Neural progenitor cell (in vitro differentiated cells): ENCODE measurements at regions not wholly inside any gene's neighbourhood (a gene's known extent, or its start where the extent isn't known, plus 50 kb on each side); places are given as distances from the start of the nearest gene placed in this dataset.
"Not testable (repeated sequence)": the region's sequence is repeated elsewhere in the genome, so short reads cannot be mapped to it uniquely, and the experiment has no call there.

Experiments
- DNase-seq: peaks from one replicate; pipeline ENCODE4 v3.0.0-alpha.2; 2016; ENCODE audit warnings: low spot score
- H2AFZ ChIP-seq: fragments of 200-600 bp; sonication (generic); replicated peaks from 2 replicates; pipeline ENCODE4 v1.6.1; 2016; ENCODE audit warnings: antibody characterized with exemption
- H3F3A ChIP-seq: fragments of 200-600 bp; sonication (generic); 2 replicates; pipeline ENCODE4 v1.6.1; 2016; ENCODE audit warnings: antibody characterized with exemption, low read depth
- H3K27ac ChIP-seq: fragments of 200-600 bp; sonication (generic); 2 replicates; pipeline ENCODE4 v1.5.1; 2016; ENCODE audit warnings: mild to moderate bottlenecking
- H3K27me3 ChIP-seq: fragments of 200-600 bp; sonication (generic); 2 replicates; pipeline ENCODE4 v1.6.1; 2016; ENCODE audit warnings: mild to moderate bottlenecking, moderate library complexity
- H3K36me3 ChIP-seq: fragments of 200-600 bp; sonication (generic); 2 replicates; pipeline ENCODE4 v1.5.1; 2016
- H3K4me1 ChIP-seq: fragments of 200-600 bp; sonication (generic); 2 replicates; pipeline ENCODE4 v1.6.1; 2016; ENCODE audit warnings: mixed run types
- H3K4me2 ChIP-seq: fragments of 200-600 bp; sonication (generic); 2 replicates; pipeline ENCODE4 v1.6.1; 2016
- H3K4me3 ChIP-seq: fragments of 200-600 bp; sonication (generic); 2 replicates; pipeline ENCODE4 v1.5.1; 2016
- H3K79me2 ChIP-seq: fragments of 200-600 bp; sonication (generic); 2 replicates; pipeline ENCODE4 v1.6.1; 2016; ENCODE audit warnings: low read depth
- H3K9ac ChIP-seq: fragments of 200-600 bp; sonication (generic); 2 replicates; pipeline ENCODE4 v1.6.1; 2016
- H3K9me3 ChIP-seq: fragments of 200-600 bp; sonication (generic); 2 replicates; pipeline ENCODE4 v1.5.1; 2016; ENCODE audit warnings: low read depth
- H4K20me1 ChIP-seq: fragments of 200-600 bp; sonication (generic); 2 replicates; pipeline ENCODE4 v1.6.1; 2016; ENCODE audit warnings: low read depth
- H3K27ac Mint-ChIP-seq: 3 replicates; pipeline ENCODE4 v1.8.0; 2021; ENCODE audit warnings: mixed read lengths
- H3K27me3 Mint-ChIP-seq: 2 replicates; pipeline ENCODE4 v1.8.0; 2022; ENCODE audit warnings: low read depth, mild to moderate bottlenecking, inconsistent platforms, moderate library complexity, mixed read lengths; ENCODE audit not compliant: insufficient read depth
- H3K36me3 Mint-ChIP-seq: 3 replicates; pipeline ENCODE4 v1.8.0; 2021; ENCODE audit warnings: mixed read lengths
- H3K4me1 Mint-ChIP-seq: 3 replicates; pipeline ENCODE4 v1.8.0; 2021; ENCODE audit warnings: mixed read lengths
- H3K4me3 Mint-ChIP-seq: 3 replicates; pipeline ENCODE4 v1.8.0; 2021; ENCODE audit warnings: mild to moderate bottlenecking, moderate library complexity, mixed read lengths
- H3K9me3 Mint-ChIP-seq: 3 replicates; pipeline ENCODE4 v1.8.0; 2020; ENCODE audit warnings: mixed read lengths
- CTCF ChIP-seq: fragments of 200-600 bp; sonication (generic); IDR thresholded peaks from 2 replicates; pipeline ENCODE4 v1.5.1; 2017; ENCODE audit warnings: antibody characterized with exemption, mild to moderate bottlenecking
- EZH2 ChIP-seq: fragments of 200-600 bp; sonication (generic); IDR thresholded peaks from 2 replicates; pipeline ENCODE4 v1.6.1; 2017; ENCODE audit warnings: antibody characterized with exemption, mild to moderate bottlenecking, moderate library complexity
- EZH2phosphoT487 ChIP-seq: fragments of 200-600 bp; sonication (generic); IDR thresholded peaks from 2 replicates; pipeline ENCODE4 v1.6.1; 2017; ENCODE audit warnings: antibody characterized with exemption

DNA sequence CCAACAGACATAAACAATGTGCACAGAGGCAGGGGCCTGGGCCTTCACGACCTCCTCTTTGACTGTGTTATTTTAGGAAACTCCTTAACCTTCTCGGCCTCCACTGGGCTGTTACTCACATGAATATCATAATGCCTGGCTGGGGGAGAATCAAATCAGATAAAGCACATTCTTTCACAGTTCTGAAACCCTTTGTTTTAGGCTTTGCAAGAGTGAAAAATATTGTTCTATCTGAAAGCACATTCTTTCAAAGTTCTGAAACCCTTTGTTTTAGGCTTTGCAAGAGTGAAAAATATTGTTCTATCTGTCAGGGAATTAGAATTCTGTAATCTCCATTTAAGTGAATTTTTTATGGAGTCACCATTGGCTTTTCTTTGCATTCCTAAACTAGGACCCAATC lies 50.7 kb upstream of the SYNDIG1 start:
- Histone ChIP-seq H3K4me2 (no peak overlapping the region), H3K36me3 (no peaks in the 10 kb centered on the region)
- DNase-seq, result no peak

DNA sequence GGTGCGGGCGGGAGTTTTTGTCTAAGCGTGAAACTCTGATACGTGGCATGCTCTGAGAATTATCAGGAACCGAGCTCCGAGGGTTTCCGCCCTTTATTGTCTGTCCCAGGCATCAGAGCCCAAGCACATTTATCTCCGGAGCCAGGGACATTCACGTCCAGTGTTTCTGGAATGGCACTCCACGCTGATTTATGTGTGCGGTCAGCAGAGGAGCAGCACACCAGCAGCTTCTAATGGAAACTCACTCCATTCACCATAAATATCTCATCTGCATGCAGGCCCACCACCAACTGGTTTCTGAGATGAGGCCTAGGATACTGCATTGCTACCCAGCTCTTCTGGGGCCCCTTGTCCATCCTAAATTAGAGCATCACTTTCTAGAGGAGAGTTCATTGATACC lies 51.9 kb upstream of the SYNDIG1 start:
- H3K27me3 ChIP-seq, result no peaks in the 10 kb centered on the region
- H3K9me3 ChIP-seq, result no peaks in the 10 kb centered on the region
- H4K20me1 ChIP-seq, result no peaks in the 10 kb centered on the region
- Mint-ChIP-seq H3K27ac (no peak overlapping the region), H3K36me3 (peaks cover 2% of the 10 kb centered on the region), H3K4me3 (no peak overlapping the region), H3K4me1 (no peaks in the 10 kb centered on the region), H3K9me3 (peaks cover 13% of the 10 kb centered on the region), H3K27me3 (peaks cover 9% of the 10 kb centered on the region)
- H3K79me2 ChIP-seq, result no peaks in the 10 kb centered on the region
- no peaks in the 10 kb centered on the region for H3K4me1 ChIP-seq
- H3F3A ChIP-seq, result no peaks in the 10 kb centered on the region
- no peak overlapping the region for H3K27ac ChIP-seq
- no peak overlapping the region for H3K4me2 ChIP-seq
- no peaks in the 10 kb centered on the region for H3K36me3 ChIP-seq
- no peak overlapping the region for H2AFZ ChIP-seq
- H3K4me3 ChIP-seq, result no peak overlapping the region
- no peak for DNase-seq
- no peak overlapping the region for H3K9ac ChIP-seq
- no peak for TF ChIP-seq EZH2phosphoT487
- TF ChIP-seq CTCF, result no peak
- TF ChIP-seq EZH2, result no peak

More for the DNA sequence above, 50.7 kb upstream of the SYNDIG1 start:
- H3K4me3 Mint-ChIP-seq, result no peak overlapping the region
- Histone ChIP-seq H4K20me1 (no peaks in the 10 kb centered on the region), H3K9ac (no peak overlapping the region), H2AFZ (no peak overlapping the region), H3F3A (no peaks in the 10 kb centered on the region), H3K4me1 (no peaks in the 10 kb centered on the region), H3K4me3 (no peak overlapping the region), H3K27me3 (no peaks in the 10 kb centered on the region), H3K27ac (no peak overlapping the region), H3K79me2 (no peaks in the 10 kb centered on the region), H3K9me3 (no peaks in the 10 kb centered on the region)
- H3K27me3 Mint-ChIP-seq, result peaks cover 10% of the 10 kb centered on the region
- peaks cover 7% of the 10 kb centered on the region for H3K4me1 Mint-ChIP-seq
- peaks cover 11% of the 10 kb centered on the region for H3K9me3 Mint-ChIP-seq
- TF ChIP-seq EZH2 (no peak), CTCF (no peak), EZH2phosphoT487 (no peak)
- no peak overlapping the region for H3K27ac Mint-ChIP-seq
- H3K36me3 Mint-ChIP-seq, result peaks cover 2% of the 10 kb centered on the region

DNA sequence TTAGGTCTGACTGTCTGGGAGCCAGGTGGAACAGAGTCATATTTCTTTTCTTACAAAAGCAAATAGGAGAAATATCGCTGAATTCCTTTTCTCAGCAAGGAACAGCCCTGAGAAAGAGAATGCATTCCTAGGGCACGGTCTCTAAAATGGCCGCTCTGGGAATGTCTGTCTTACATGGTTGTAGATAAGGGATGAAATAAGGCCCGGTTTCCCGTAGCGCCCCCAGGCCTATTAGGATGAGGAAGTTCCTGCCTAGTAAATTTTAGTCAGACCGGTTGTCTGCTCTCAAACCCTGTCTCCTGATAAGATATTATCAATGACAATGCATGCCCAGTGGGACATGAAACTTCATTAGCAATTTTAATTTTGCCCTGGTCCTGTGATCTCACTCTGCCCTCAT lies 54.0 kb upstream of the SYNDIG1 start:
- not testable (repeated sequence) for H3K36me3 Mint-ChIP-seq, H3K27ac ChIP-seq, H3K27me3 Mint-ChIP-seq, H3K27me3 ChIP-seq, H3K4me2 ChIP-seq, H3K4me1 Mint-ChIP-seq, H3K4me3 ChIP-seq, H3K9ac ChIP-seq, H2AFZ ChIP-seq, H4K20me1 ChIP-seq, H3K4me1 ChIP-seq, H3K79me2 ChIP-seq, H3K36me3 ChIP-seq, H3K9me3 ChIP-seq, DNase-seq, H3K4me3 Mint-ChIP-seq, H3F3A ChIP-seq, H3K27ac Mint-ChIP-seq
- H3K9me3 Mint-ChIP-seq, result peaks cover 13% of the 10 kb centered on the region

DNA sequence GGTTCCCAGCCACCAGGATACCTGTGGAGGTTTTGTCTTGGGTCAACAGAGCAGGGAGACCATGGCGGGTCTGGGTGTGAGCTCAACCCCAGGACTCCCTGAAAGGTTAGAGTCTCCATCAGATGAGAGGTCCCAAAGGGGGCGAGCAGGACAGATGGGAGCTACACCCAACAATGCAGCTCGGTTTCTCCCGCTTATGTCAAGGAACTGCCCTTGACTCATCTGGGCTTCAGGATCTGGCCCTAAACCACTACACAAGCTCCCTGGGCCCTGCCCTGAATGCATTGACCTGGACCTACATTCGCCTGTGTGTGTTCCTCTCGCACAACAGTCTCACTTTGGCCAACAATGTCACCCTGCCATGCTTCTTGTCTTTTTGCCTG lies 57.6 kb upstream of the SYNDIG1 start:
- Mint-ChIP-seq H3K4me1 (no peaks in the 10 kb centered on the region), H3K9me3 (peaks cover 10% of the 10 kb centered on the region), H3K27me3 (peaks cover 8% of the 10 kb centered on the region), H3K4me3 (no peak overlapping the region), H3K36me3 (peaks cover 2% of the 10 kb centered on the region), H3K27ac (no peak overlapping the region)
- no peaks in the 10 kb centered on the region for H3F3A ChIP-seq
- H3K4me3 ChIP-seq, result no peak overlapping the region
- no peaks in the 10 kb centered on the region for H3K79me2 ChIP-seq
- no peaks in the 10 kb centered on the region for H3K36me3 ChIP-seq
- no peak overlapping the region for H3K27ac ChIP-seq
- no peak overlapping the region for H3K9ac ChIP-seq
- no peak overlapping the region for H2AFZ ChIP-seq
- no peaks in the 10 kb centered on the region for H3K4me1 ChIP-seq
- no peaks in the 10 kb centered on the region for H3K9me3 ChIP-seq
- H4K20me1 ChIP-seq, result no peaks in the 10 kb centered on the region
- no peak for TF ChIP-seq CTCF
- TF ChIP-seq EZH2, result no peak
- TF ChIP-seq EZH2phosphoT487, result no peak
- H3K27me3 ChIP-seq, result no peaks in the 10 kb centered on the region
- no peak for DNase-seq
- H3K4me2 ChIP-seq, result no peak overlapping the region
